H9 (cell line): ENCODE measurements at regions not wholly inside any gene's neighbourhood (a gene's known extent, or its start where the extent isn't known, plus 50 kb on each side); places are given as distances from the start of the nearest gene placed in this dataset.

Experiments
- DNase-seq: peaks from one replicate; pipeline ENCODE4 v3.0.0-alpha.2; 2017
- H2AFZ ChIP-seq: one replicate; pipeline ENCODE4 v1.6.1; 2013; ENCODE audit warnings: mild to moderate bottlenecking, low read length, control low read depth, moderate library complexity
- H2AK5ac ChIP-seq: 2 replicates; pipeline ENCODE4 v1.6.1; 2013; ENCODE audit warnings: low read length, control low read depth, mixed read lengths; ENCODE audit not compliant: insufficient read length
- H2BK120ac ChIP-seq: one replicate; pipeline ENCODE4 v1.6.1; 2013; ENCODE audit warnings: low read depth, mild to moderate bottlenecking, low read length, control low read depth, inconsistent platforms; ENCODE audit not compliant: poor library complexity, severe bottlenecking
- H2BK12ac ChIP-seq: 2 replicates; pipeline ENCODE4 v1.6.1; 2013; ENCODE audit warnings: low read length, control low read depth, mixed read lengths, low read depth; ENCODE audit not compliant: insufficient read length
- H2BK15ac ChIP-seq: 2 replicates; pipeline ENCODE4 v1.6.1; 2013; ENCODE audit warnings: low read depth, low read length, control low read depth
- H2BK20ac ChIP-seq: one replicate; pipeline ENCODE4 v1.6.1; 2013; ENCODE audit warnings: low read depth, mild to moderate bottlenecking, low read length, control low read depth, inconsistent platforms; ENCODE audit not compliant: poor library complexity, severe bottlenecking
- H2BK5ac ChIP-seq: 2 replicates; pipeline ENCODE4 v1.6.1; 2013; ENCODE audit warnings: low read length, control low read depth, mixed read lengths; ENCODE audit not compliant: insufficient read length
- H3K14ac ChIP-seq: 2 replicates; pipeline ENCODE4 v1.6.1; 2013; ENCODE audit warnings: low read length, control low read depth; ENCODE audit not compliant: insufficient read depth
- H3K18ac ChIP-seq: 2 replicates; pipeline ENCODE4 v1.6.1; 2013; ENCODE audit warnings: low read depth, mild to moderate bottlenecking, mixed read lengths, low read length, control low read depth; ENCODE audit not compliant: insufficient read length
- H3K23ac ChIP-seq: 2 replicates; pipeline ENCODE4 v1.6.1; 2013; ENCODE audit warnings: low read length, control low read depth, mixed read lengths, low read depth; ENCODE audit not compliant: insufficient read length
- H3K23me2 ChIP-seq: 2 replicates; pipeline ENCODE4 v1.6.1; 2013; ENCODE audit warnings: low read depth, mild to moderate bottlenecking, mixed read lengths, low read length, control low read depth; ENCODE audit not compliant: insufficient read length, poor library complexity, severe bottlenecking
- H3K27ac ChIP-seq: 2 replicates; pipeline ENCODE4 v1.5.1; 2013; ENCODE audit warnings: low read length, control low read depth, mixed read lengths, low read depth; ENCODE audit not compliant: insufficient read length
- H3K27me3 ChIP-seq: 2 replicates; pipeline ENCODE4 v1.6.1; 2013; ENCODE audit warnings: low read length, control low read depth, inconsistent platforms; ENCODE audit not compliant: insufficient read depth
- H3K4ac ChIP-seq: 2 replicates; pipeline ENCODE4 v1.6.1; 2013; ENCODE audit warnings: low read depth, mild to moderate bottlenecking, control low read depth, inconsistent platforms, low read length, moderate library complexity
- H3K4me1 ChIP-seq: 2 replicates; pipeline ENCODE4 v1.6.1; 2013; ENCODE audit warnings: low read length, control low read depth, inconsistent platforms; ENCODE audit not compliant: insufficient read depth
- H3K4me2 ChIP-seq: 2 replicates; pipeline ENCODE4 v1.6.1; 2013; ENCODE audit warnings: low read length, control low read depth, mixed read lengths; ENCODE audit not compliant: insufficient read length, insufficient read depth
- H3K56ac ChIP-seq: 2 replicates; pipeline ENCODE4 v1.6.1; 2013; ENCODE audit warnings: low read depth, mild to moderate bottlenecking, mixed read lengths, low read length, control low read depth; ENCODE audit not compliant: insufficient read length
- H3K79me1 ChIP-seq: 2 replicates; pipeline ENCODE4 v1.6.1; 2013; ENCODE audit warnings: low read depth, mild to moderate bottlenecking, moderate library complexity, low read length, control low read depth, inconsistent platforms; ENCODE audit not compliant: insufficient read depth, poor library complexity, severe bottlenecking
- H3K79me2 ChIP-seq: 2 replicates; pipeline ENCODE4 v1.6.1; 2013; ENCODE audit warnings: low read length, control low read depth, inconsistent platforms; ENCODE audit not compliant: insufficient read depth
- H3K9ac ChIP-seq: 2 replicates; pipeline ENCODE4 v1.6.1; 2013; ENCODE audit warnings: low read length, control low read depth, mixed read lengths; ENCODE audit not compliant: insufficient read length; ENCODE audit errors: extremely low read depth
- H3K9me3 ChIP-seq: one replicate; pipeline ENCODE4 v1.6.1; 2013; ENCODE audit warnings: low read depth, low read length, inconsistent platforms; ENCODE audit not compliant: control insufficient read depth
- H3T11ph ChIP-seq: one replicate; pipeline ENCODE4 v1.6.1; 2013; ENCODE audit warnings: mild to moderate bottlenecking, low read length, control low read depth, inconsistent platforms
- H4K20me1 ChIP-seq: one replicate; pipeline ENCODE4 v1.6.1; 2013; ENCODE audit not compliant: control insufficient read depth, insufficient read length, insufficient read depth
- H4K5ac ChIP-seq: 2 replicates; pipeline ENCODE4 v1.6.1; 2013; ENCODE audit warnings: low read depth, mild to moderate bottlenecking, mixed read lengths, low read length, control low read depth; ENCODE audit not compliant: insufficient read length
- H4K8ac ChIP-seq: replicated peaks from 2 replicates; pipeline ENCODE4 v1.6.1; 2013; ENCODE audit warnings: low read length, control low read depth, mixed read lengths, low read depth; ENCODE audit not compliant: insufficient read length
- H4K91ac ChIP-seq: 2 replicates; pipeline ENCODE4 v1.6.1; 2013; ENCODE audit warnings: low read depth, mild to moderate bottlenecking, moderate library complexity, mixed read lengths, low read length, control low read depth; ENCODE audit not compliant: insufficient read length
- H3K27ac Mint-ChIP-seq, 3 experiments: 2 replicates in 2 of 3; 3 replicates in 1 of 3; pipeline ENCODE4 v1.8.0; 2020 to 2021; ENCODE audit warnings: mixed read lengths in 3 of 3, mild to moderate bottlenecking in 1 of 3, moderate library complexity in 1 of 3
- H3K27me3 Mint-ChIP-seq: 2 replicates; pipeline ENCODE4 v1.8.0; 2021; ENCODE audit warnings: low read depth, mild to moderate bottlenecking, moderate library complexity, mixed read lengths
- H3K36me3 Mint-ChIP-seq, 3 experiments: 2 replicates in 2 of 3; 3 replicates in 1 of 3; pipeline ENCODE4 v1.8.0; 2020 to 2021; ENCODE audit warnings: low read depth in 3 of 3, mixed read lengths in 3 of 3; ENCODE audit not compliant: insufficient read depth in 1 of 3
- H3K4me1 Mint-ChIP-seq, 2 experiments: 2 replicates each; pipeline ENCODE4 v1.8.0; 2020; ENCODE audit warnings: mixed read lengths in 2 of 2
- H3K4me3 Mint-ChIP-seq, 2 experiments: 2 replicates in 1 of 2; 3 replicates in 1 of 2; pipeline ENCODE4 v1.8.0; 2020 to 2021; ENCODE audit warnings: mild to moderate bottlenecking in 2 of 2, mixed read lengths in 2 of 2, moderate library complexity in 1 of 2
- H3K9me3 Mint-ChIP-seq, 2 experiments: 2 replicates in 1 of 2; 3 replicates in 1 of 2; pipeline ENCODE4 v1.8.0; 2020; ENCODE audit warnings: mild to moderate bottlenecking in 2 of 2, mixed read lengths in 2 of 2, moderate library complexity in 1 of 2
- WGBS: extraction: QIAGEN DNeasy Blood & Tissue Kit; methylation state at CpG from one replicate; pipeline ENCODE4 v1.1.7; 2013; ENCODE audit warnings: missing lambda C conversion rate, low lambda C conversion rate, mixed read lengths; ENCODE audit not compliant: insufficient read length; ENCODE audit errors: extremely low coverage; 5-methylcytosine and 5-hydroxymethylcytosine counted together
- TF ChIP-seq, protein P1 (sequence below): fragments of 200-600 bp; sonication (generic); conservative IDR thresholded peaks from 3 replicates; pipeline ENCODE4 v1.8.0; 2021; ENCODE audit warnings: antibody characterized with exemption, mild to moderate bottlenecking

DNA sequence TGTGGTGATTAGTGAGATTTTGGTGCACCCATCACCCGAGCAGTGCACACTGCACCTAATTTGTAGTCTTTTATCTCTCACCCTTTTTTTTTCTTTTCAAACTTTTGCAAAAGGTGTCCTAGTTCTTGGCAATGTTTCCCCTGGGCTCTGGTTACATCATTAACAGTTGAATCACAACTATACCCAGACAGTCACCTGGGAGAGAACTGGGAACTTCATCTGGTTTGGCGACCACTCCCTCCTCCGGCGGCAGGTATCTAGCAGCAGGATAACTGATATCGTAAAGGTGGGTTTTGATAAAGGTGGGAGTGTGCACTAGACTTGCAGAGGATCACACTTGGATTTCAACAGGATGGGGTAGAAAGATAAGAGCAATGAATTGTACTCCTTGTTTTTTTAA, 140.5 kb downstream of the CHIC2 start:
- Histone ChIP-seq H4K20me1 (no peaks in the 10 kb centered on the region), H3K9me3 (no peaks in the 10 kb centered on the region), H3T11ph (no peak overlapping the region), H3K23ac (no peak overlapping the region), H2AK5ac (no peak overlapping the region), H2BK20ac (no peak overlapping the region), H3K4me1 (peaks cover 4% of the 10 kb centered on the region; the same call in 1 of the 2 replicates), H2BK12ac (no peak overlapping the region), H3K9ac (no peak overlapping the region), H2BK15ac (no peak overlapping the region), H2BK5ac (no peak overlapping the region), H3K27ac (no peak overlapping the region), H3K18ac (no peak overlapping the region), H3K79me1 (no peaks in the 10 kb centered on the region), H4K5ac (no peak overlapping the region), H3K79me2 (no peaks in the 10 kb centered on the region), H3K4ac (no peak overlapping the region), H3K23me2 (no peaks in the 10 kb centered on the region), H2BK120ac (no peak overlapping the region), H3K14ac (no peak overlapping the region), H3K4me2 (no peak overlapping the region), H3K27me3 (no peaks in the 10 kb centered on the region), H3K56ac (no peak overlapping the region), H4K91ac (no peak overlapping the region), H4K8ac (no peak overlapping the region), H2AFZ (no peak overlapping the region)
- H3K4me3 Mint-ChIP-seq = no peak overlapping the region; a peak in 1 of 5 replicates
- H3K27me3 Mint-ChIP-seq = peaks cover 15% of the 10 kb centered on the region
- no peak for DNase-seq
- no peaks in the 10 kb centered on the region for H3K36me3 Mint-ChIP-seq
- no peaks in the 10 kb centered on the region for H3K9me3 Mint-ChIP-seq
- peaks cover 15 to 22% of the 10 kb centered on the region in 2 experiments for H3K4me1 Mint-ChIP-seq
- no peak overlapping the region for H3K27ac Mint-ChIP-seq
- TF ChIP-seq, protein P1, sequence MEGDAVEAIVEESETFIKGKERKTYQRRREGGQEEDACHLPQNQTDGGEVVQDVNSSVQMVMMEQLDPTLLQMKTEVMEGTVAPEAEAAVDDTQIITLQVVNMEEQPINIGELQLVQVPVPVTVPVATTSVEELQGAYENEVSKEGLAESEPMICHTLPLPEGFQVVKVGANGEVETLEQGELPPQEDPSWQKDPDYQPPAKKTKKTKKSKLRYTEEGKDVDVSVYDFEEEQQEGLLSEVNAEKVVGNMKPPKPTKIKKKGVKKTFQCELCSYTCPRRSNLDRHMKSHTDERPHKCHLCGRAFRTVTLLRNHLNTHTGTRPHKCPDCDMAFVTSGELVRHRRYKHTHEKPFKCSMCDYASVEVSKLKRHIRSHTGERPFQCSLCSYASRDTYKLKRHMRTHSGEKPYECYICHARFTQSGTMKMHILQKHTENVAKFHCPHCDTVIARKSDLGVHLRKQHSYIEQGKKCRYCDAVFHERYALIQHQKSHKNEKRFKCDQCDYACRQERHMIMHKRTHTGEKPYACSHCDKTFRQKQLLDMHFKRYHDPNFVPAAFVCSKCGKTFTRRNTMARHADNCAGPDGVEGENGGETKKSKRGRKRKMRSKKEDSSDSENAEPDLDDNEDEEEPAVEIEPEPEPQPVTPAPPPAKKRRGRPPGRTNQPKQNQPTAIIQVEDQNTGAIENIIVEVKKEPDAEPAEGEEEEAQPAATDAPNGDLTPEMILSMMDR = no peak
- WGBS = no CpG with 5 or more reads among the region's 5 CpGs
